HepG2 (cell line): ENCODE measurements at regions not wholly inside any gene's neighbourhood (a gene's known extent, or its start where the extent isn't known, plus 50 kb on each side); places are given as distances from the start of the nearest gene placed in this dataset.

Experiments
- GABPB1 ChIP-seq: IDR thresholded peaks from 2 replicates; pipeline ENCODE4 v1.6.1; 2016; ENCODE audit warnings: mild to moderate bottlenecking, missing genetic modification reagents, moderate library complexity, missing compliant biosample characterization
- HIVEP1 ChIP-seq: sonication (generic); formaldehyde crosslinking; IDR thresholded peaks from 2 replicates; pipeline ENCODE4 v1.4.0; 2020; ENCODE audit warnings: mild to moderate bottlenecking, missing genetic modification reagents
- PHF8 ChIP-seq: sonication (generic); formaldehyde crosslinking; IDR thresholded peaks from 2 replicates; pipeline ENCODE4 v1.5.0; 2020; ENCODE audit warnings: missing genetic modification reagents
- PRMT3 ChIP-seq: sonication (generic); formaldehyde crosslinking; IDR thresholded peaks from 2 replicates; pipeline ENCODE4 v1.8.1; 2022; ENCODE audit warnings: low read depth, mild to moderate bottlenecking, moderate library complexity, missing genetic modification reagents, borderline replicate concordance
- SAP130 ChIP-seq: IDR thresholded peaks from 2 replicates; pipeline ENCODE4 v1.6.1; 2016; ENCODE audit warnings: low read depth
- SETDB1 ChIP-seq: sonication (generic); formaldehyde crosslinking; IDR thresholded peaks from 2 replicates; pipeline ENCODE4 v1.5.1; 2020; ENCODE audit warnings: missing genetic modification reagents, mild to moderate bottlenecking, borderline replicate concordance
- THAP7 ChIP-seq: sonication (generic); formaldehyde crosslinking; IDR thresholded peaks from 2 replicates; pipeline ENCODE4 v1.8.1; 2023; ENCODE audit warnings: mild to moderate bottlenecking, missing genetic modification reagents
- TRIM24 ChIP-seq: sonication (generic); formaldehyde crosslinking; IDR thresholded peaks from 2 replicates; pipeline ENCODE4 v1.8.0; 2022; ENCODE audit warnings: mild to moderate bottlenecking, missing genetic modification reagents
- WIZ ChIP-seq: sonication (generic); formaldehyde crosslinking; IDR thresholded peaks from 2 replicates; pipeline ENCODE4 v1.5.1; 2020; ENCODE audit warnings: mild to moderate bottlenecking, missing genetic modification reagents
- YEATS4 ChIP-seq: sonication (generic); formaldehyde crosslinking; IDR thresholded peaks from 2 replicates; pipeline ENCODE4 v1.4.0; 2020; ENCODE audit warnings: missing genetic modification reagents, borderline replicate concordance
- ZFP36 ChIP-seq: fragments of 150-350 bp; IDR thresholded peaks from 2 replicates; pipeline ENCODE4 v1.6.1; 2018; ENCODE audit warnings: borderline replicate concordance, low read length, low read depth; ENCODE audit not compliant: partially characterized antibody
- ZKSCAN1 ChIP-seq: fragments of 150-350 bp; IDR thresholded peaks from 2 replicates; pipeline ENCODE4 v1.6.1; 2014; ENCODE audit warnings: low read length
- ZMYM3 ChIP-seq: sonication (generic); formaldehyde crosslinking; IDR thresholded peaks from 2 replicates; pipeline ENCODE4 v1.5.1; 2020; ENCODE audit warnings: mild to moderate bottlenecking, missing genetic modification reagents
- ZNF10 ChIP-seq: sonication (generic); formaldehyde crosslinking; IDR thresholded peaks from 2 replicates; pipeline ENCODE4 v1.4.0; 2020; ENCODE audit warnings: mild to moderate bottlenecking, low read depth, missing genetic modification reagents, borderline replicate concordance
- ZNF12 ChIP-seq: sonication (generic); formaldehyde crosslinking; IDR thresholded peaks from 2 replicates; pipeline ENCODE4 v1.5.0; 2020; ENCODE audit warnings: missing genetic modification reagents
- ZNF180 ChIP-seq: sonication (generic); formaldehyde crosslinking; IDR thresholded peaks from 2 replicates; pipeline ENCODE4 v1.4.0; 2020; ENCODE audit warnings: low read depth, missing genetic modification reagents, borderline replicate concordance
- TF ChIP-seq, protein P1 (sequence below): sonication (generic); formaldehyde crosslinking; IDR thresholded peaks from 2 replicates; pipeline ENCODE4 v1.4.0; 2020; ENCODE audit warnings: mild to moderate bottlenecking, low read depth, missing genetic modification reagents
- TF ChIP-seq, protein P2 (sequence below): IDR thresholded peaks from 2 replicates; pipeline ENCODE4 v1.6.1; 2016; ENCODE audit warnings: missing biosample characterization, missing genetic modification reagents, low read depth
- TF ChIP-seq, protein P3 (sequence below): sonication (generic); formaldehyde crosslinking; IDR thresholded peaks from 2 replicates; pipeline ENCODE4 v1.8.0; 2022; ENCODE audit warnings: mild to moderate bottlenecking, missing genetic modification reagents
- TF ChIP-seq, protein P4 (sequence below): IDR thresholded peaks from 2 replicates; pipeline ENCODE4 v1.6.1; 2016; ENCODE audit warnings: low read depth, control low read depth
- TF ChIP-seq, protein P5 (sequence below): sonication (generic); formaldehyde crosslinking; IDR thresholded peaks from 2 replicates; pipeline ENCODE4 v1.4.0; 2020; ENCODE audit warnings: mild to moderate bottlenecking, missing genetic modification reagents, borderline replicate concordance
- TF ChIP-seq, protein P6 (sequence below): sonication (generic); formaldehyde crosslinking; conservative IDR thresholded peaks from 2 replicates; pipeline ENCODE4 v1.4.0; 2020; ENCODE audit warnings: missing genetic modification reagents

GRCh38 chr20:50292079-50292590 is 101.5 kb downstream of the CEBPB start (continued):
- TF ChIP-seq SAP130 (CRISPR knock-in tag) (no peak), ZKSCAN1 (no peak), THAP7 (CRISPR knock-in tag) (no peak), HIVEP1 (no peak), ZNF180 (no peak), ZNF10 (CRISPR knock-in tag) (no peak), ZFP36 (peak; percentile 94), ZNF12 (CRISPR knock-in tag) (no peak; the same call in 1 of the 2 replicates), PRMT3 (CRISPR knock-in tag) (no peak), GABPB1 (CRISPR knock-in tag) (no peak), ZMYM3 (CRISPR knock-in tag) (peak; percentile 95), TRIM24 (CRISPR knock-in tag) (no peak), YEATS4 (CRISPR knock-in tag) (no peak), PHF8 (CRISPR knock-in tag) (no peak), SETDB1 (CRISPR knock-in tag) (no peak), WIZ (CRISPR knock-in tag) (no peak)
- TF ChIP-seq, protein P1, sequence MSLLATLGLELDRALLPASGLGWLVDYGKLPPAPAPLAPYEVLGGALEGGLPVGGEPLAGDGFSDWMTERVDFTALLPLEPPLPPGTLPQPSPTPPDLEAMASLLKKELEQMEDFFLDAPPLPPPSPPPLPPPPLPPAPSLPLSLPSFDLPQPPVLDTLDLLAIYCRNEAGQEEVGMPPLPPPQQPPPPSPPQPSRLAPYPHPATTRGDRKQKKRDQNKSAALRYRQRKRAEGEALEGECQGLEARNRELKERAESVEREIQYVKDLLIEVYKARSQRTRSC (CRISPR knock-in tag), result no peak
- TF ChIP-seq, protein P2, sequence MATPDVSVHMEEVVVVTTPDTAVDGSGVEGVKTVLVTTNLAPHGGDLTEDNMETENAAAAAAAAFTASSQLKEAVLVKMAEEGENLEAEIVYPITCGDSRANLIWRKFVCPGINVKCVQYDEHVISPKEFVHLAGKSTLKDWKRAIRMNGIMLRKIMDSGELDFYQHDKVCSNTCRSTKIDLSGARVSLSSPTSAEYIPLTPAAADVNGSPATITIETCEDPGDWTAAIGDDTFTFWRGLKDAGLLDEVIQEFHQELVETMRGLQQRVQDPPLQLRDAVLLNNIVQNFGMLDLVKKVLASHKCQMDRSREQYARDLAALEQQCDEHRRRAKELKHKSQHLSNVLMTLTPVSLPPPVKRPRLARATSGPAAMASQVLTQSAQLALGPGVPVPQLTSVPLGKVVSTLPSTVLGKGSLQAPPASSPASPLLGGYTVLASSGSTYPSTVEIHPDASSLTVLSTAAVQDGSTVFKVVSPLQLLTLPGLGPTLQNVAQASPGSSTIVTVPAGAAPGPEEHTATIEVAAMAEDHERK, result no peak
- TF ChIP-seq, protein P3, sequence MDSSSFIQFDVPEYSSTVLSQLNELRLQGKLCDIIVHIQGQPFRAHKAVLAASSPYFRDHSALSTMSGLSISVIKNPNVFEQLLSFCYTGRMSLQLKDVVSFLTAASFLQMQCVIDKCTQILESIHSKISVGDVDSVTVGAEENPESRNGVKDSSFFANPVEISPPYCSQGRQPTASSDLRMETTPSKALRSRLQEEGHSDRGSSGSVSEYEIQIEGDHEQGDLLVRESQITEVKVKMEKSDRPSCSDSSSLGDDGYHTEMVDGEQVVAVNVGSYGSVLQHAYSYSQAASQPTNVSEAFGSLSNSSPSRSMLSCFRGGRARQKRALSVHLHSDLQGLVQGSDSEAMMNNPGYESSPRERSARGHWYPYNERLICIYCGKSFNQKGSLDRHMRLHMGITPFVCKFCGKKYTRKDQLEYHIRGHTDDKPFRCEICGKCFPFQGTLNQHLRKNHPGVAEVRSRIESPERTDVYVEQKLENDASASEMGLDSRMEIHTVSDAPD (CRISPR knock-in tag), result no peak
- TF ChIP-seq, protein P4, sequence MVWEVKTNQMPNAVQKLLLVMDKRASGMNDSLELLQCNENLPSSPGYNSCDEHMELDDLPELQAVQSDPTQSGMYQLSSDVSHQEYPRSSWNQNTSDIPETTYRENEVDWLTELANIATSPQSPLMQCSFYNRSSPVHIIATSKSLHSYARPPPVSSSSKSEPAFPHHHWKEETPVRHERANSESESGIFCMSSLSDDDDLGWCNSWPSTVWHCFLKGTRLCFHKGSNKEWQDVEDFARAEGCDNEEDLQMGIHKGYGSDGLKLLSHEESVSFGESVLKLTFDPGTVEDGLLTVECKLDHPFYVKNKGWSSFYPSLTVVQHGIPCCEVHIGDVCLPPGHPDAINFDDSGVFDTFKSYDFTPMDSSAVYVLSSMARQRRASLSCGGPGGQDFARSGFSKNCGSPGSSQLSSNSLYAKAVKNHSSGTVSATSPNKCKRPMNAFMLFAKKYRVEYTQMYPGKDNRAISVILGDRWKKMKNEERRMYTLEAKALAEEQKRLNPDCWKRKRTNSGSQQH (CRISPR knock-in tag), result no peak
- TF ChIP-seq, protein P5, sequence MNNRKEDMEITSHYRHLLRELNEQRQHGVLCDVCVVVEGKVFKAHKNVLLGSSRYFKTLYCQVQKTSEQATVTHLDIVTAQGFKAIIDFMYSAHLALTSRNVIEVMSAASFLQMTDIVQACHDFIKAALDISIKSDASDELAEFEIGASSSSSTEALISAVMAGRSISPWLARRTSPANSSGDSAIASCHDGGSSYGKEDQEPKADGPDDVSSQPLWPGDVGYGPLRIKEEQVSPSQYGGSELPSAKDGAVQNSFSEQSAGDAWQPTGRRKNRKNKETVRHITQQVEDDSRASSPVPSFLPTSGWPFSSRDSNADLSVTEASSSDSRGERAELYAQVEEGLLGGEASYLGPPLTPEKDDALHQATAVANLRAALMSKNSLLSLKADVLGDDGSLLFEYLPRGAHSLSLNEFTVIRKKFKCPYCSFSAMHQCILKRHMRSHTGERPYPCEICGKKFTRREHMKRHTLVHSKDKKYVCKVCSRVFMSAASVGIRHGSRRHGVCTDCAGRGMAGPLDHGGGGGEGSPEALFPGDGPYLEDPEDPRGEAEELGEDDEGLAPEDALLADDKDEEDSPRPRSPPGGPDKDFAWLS (CRISPR knock-in tag), result no peak
- TF ChIP-seq, protein P6, sequence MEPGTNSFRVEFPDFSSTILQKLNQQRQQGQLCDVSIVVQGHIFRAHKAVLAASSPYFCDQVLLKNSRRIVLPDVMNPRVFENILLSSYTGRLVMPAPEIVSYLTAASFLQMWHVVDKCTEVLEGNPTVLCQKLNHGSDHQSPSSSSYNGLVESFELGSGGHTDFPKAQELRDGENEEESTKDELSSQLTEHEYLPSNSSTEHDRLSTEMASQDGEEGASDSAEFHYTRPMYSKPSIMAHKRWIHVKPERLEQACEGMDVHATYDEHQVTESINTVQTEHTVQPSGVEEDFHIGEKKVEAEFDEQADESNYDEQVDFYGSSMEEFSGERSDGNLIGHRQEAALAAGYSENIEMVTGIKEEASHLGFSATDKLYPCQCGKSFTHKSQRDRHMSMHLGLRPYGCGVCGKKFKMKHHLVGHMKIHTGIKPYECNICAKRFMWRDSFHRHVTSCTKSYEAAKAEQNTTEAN (CRISPR knock-in tag), result no peak
